Epithelial cell of esophagus (primary cell): ENCODE measurements at regions not wholly inside any gene's neighbourhood (a gene's known extent, or its start where the extent isn't known, plus 50 kb on each side); places are given as distances from the start of the nearest gene placed in this dataset.

Experiments used
- DNase-seq: peaks from one replicate; pipeline ENCODE4 v3.0.0; 2010; ENCODE audit warnings: low read depth
- H3K4me3 ChIP-seq: 2 replicates; pipeline ENCODE4 v1.5.1; 2011; ENCODE audit warnings: mild to moderate bottlenecking, low read length, control low read depth
- CTCF ChIP-seq: IDR thresholded peaks from 2 replicates; pipeline ENCODE4 v1.5.1; 2011; ENCODE audit warnings: low read depth, mild to moderate bottlenecking, low read length, control low read depth, inconsistent platforms; ENCODE audit not compliant: insufficient read depth; ENCODE audit errors: missing control alignments

GRCh38 chr5:174312270-174312617, 266.7 kb downstream of the NSG2 start:
- no peak overlapping the region for H3K4me3 ChIP-seq

GRCh38 chr5:174312641-174313040, 267.1 kb downstream of the NSG2 start:
- H3K4me3 ChIP-seq = no peak overlapping the region
- no peak for TF ChIP-seq CTCF
- DNase-seq = no peak

More at GRCh38 chr5:174312270-174312617, 266.7 kb downstream of the NSG2 start:
- TF ChIP-seq CTCF = no peak
- no peak for DNase-seq

- no peak for DNase-seq
- no peak for TF ChIP-seq CTCF
- no peak overlapping the region for H3K4me3 ChIP-seq
These were observed 268.1 kb downstream of the NSG2 start for GRCh38 chr5:174313615-174314014.

GRCh38 chr5:174314261-174314660, 268.8 kb downstream of the NSG2 start:
- H3K4me3 ChIP-seq = no peak overlapping the region
- no peak for TF ChIP-seq CTCF
- DNase-seq = no peak

GRCh38 chr5:174315471-174315870, 270.0 kb downstream of the NSG2 start:
- DNase-seq = no peak
- H3K4me3 ChIP-seq = no peak overlapping the region
- TF ChIP-seq CTCF = no peak

- TF ChIP-seq CTCF = no peak
- no peak for DNase-seq
- no peak overlapping the region for H3K4me3 ChIP-seq
These were observed 270.4 kb downstream of the NSG2 start for GRCh38 chr5:174315871-174316270.

GRCh38 chr5:174316326-174316725, 270.8 kb downstream of the NSG2 start:
- TF ChIP-seq CTCF = no peak
- H3K4me3 ChIP-seq = no peak overlapping the region
- no peak for DNase-seq
